Adrenal gland (tissue), 5 donors: ENCODE measurements at regions not wholly inside any gene's neighbourhood (a gene's known extent, or its start where the extent isn't known, plus 50 kb on each side); places are given as distances from the start of the nearest gene placed in this dataset.

Source experiments
- POLR2A ChIP-seq, 2 donors: fragments of 450-650 bp; IDR thresholded peaks; one replicate each; pipeline ENCODE4 v1.6.1; 2017; ENCODE audit warnings: antibody characterized with exemption in 2 of 2, mild to moderate bottlenecking in 2 of 2, moderate library complexity in 1 of 2
- TF ChIP-seq, protein P1 (sequence below), 6 experiments: fragments of 450-650 bp in 4 of 6; fragments of 200-600 bp in 2 of 6; sonication (generic) in 1 of 6; IDR thresholded peaks; 1 replicate in 5 of 6; 2 replicates in 1 of 6; pipeline versions ENCODE4 v1.5.1 to v1.8.0; 2016 to 2021; ENCODE audit warnings: antibody characterized with exemption in 6 of 6, mild to moderate bottlenecking in 2 of 6, moderate library complexity in 1 of 6
- donor health status: DM: no; HTN: no; CAD: no.

DNA sequence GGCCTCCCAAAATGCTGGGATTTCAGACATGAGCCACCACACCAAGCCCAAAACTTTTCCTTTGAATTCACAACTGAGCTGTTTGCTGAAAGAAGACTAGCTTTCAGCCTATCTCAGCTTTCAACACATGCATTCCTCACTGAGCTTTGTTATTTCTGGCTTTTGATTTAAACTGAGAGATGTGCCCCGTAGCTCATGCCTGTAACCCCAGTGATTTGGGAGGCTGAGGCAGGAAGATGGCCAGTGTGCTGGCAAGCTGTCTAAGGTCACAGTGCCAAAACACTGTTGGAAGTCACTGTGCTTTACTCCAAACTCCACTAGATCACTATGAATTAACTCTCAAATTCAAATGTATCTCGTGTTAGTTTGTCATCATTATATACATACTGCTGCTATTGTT is 779.5 kb downstream of the TRIML1 start:
- TF ChIP-seq, protein P1, sequence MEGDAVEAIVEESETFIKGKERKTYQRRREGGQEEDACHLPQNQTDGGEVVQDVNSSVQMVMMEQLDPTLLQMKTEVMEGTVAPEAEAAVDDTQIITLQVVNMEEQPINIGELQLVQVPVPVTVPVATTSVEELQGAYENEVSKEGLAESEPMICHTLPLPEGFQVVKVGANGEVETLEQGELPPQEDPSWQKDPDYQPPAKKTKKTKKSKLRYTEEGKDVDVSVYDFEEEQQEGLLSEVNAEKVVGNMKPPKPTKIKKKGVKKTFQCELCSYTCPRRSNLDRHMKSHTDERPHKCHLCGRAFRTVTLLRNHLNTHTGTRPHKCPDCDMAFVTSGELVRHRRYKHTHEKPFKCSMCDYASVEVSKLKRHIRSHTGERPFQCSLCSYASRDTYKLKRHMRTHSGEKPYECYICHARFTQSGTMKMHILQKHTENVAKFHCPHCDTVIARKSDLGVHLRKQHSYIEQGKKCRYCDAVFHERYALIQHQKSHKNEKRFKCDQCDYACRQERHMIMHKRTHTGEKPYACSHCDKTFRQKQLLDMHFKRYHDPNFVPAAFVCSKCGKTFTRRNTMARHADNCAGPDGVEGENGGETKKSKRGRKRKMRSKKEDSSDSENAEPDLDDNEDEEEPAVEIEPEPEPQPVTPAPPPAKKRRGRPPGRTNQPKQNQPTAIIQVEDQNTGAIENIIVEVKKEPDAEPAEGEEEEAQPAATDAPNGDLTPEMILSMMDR (IDR thresholded peaks at IDR 0.05): no peak
- TF ChIP-seq POLR2A (IDR thresholded peaks at IDR 0.05): no peak
